Mammary epithelial cell (primary cell): ENCODE measurements at regions not wholly inside any gene's neighbourhood (a gene's known extent, or its start where the extent isn't known, plus 50 kb on each side); places are given as distances from the start of the nearest gene placed in this dataset.

Experiments
- CTCF ChIP-seq, 2 donors: IDR thresholded peaks in 1 of 2; conservative IDR thresholded peaks in 1 of 2; 2 replicates each; pipeline ENCODE4 v1.5.1; 2011 to 2012; ENCODE audit warnings: inconsistent platforms in 2 of 2, low read length in 2 of 2, mild to moderate bottlenecking in 2 of 2, control low read depth in 1 of 2, low read depth in 1 of 2; ENCODE audit not compliant: insufficient read depth in 1 of 2; ENCODE audit errors: extremely low read depth in 1 of 2
- EZH2 ChIP-seq: IDR thresholded peaks from 2 replicates; pipeline ENCODE4 v1.6.1; 2012; ENCODE audit warnings: low read length, inconsistent platforms, borderline replicate concordance

DNA sequence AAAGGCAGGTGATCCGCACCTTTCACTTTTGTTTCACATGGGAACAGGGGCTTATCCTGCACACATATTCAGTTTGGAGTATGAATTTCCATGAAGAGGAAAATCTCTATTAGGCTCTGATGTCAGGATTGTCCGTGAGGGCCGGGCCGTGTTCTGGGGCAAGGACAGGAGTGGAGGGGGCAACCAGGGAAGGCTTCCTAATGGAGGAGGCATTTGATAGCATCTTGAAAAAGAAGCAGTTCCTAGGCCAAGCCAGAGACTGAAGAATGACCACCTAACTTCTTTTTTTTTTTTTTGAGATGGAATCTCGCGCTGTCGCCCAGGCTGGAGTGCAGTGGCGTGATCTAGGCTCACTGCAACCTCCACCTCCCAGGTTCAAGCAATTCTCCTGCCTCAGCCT is 174.2 kb downstream of the SEC14L1 start:
- no peak for TF ChIP-seq CTCF (conservative IDR thresholded peaks at IDR 0.05 in 1 of 2, IDR thresholded peaks at IDR 0.05 in 1 of 2; ENCODE audit: extremely low read depth in 1 of 2, insufficient read depth in 1 of 2, low read depth in 1 of 2, low read length in 2 of 2)
- TF ChIP-seq EZH2 = no peak
